Mucosa of rectum (tissue), 2 donors: ENCODE measurements at regions not wholly inside any gene's neighbourhood (a gene's known extent, or its start where the extent isn't known, plus 50 kb on each side); places are given as distances from the start of the nearest gene placed in this dataset.

Source experiments
- H3K27ac ChIP-seq, 2 donors: one replicate each; pipeline ENCODE4 v1.7.0; 2013; ENCODE audit warnings: inconsistent platforms in 2 of 2, low read depth in 2 of 2, low read length in 2 of 2
- H3K27me3 ChIP-seq, 2 donors: one replicate each; pipeline ENCODE4 v1.7.0; 2013; ENCODE audit warnings: low read length in 2 of 2; ENCODE audit not compliant: control insufficient read depth in 2 of 2, insufficient read depth in 2 of 2
- H3K36me3 ChIP-seq, 2 donors: one replicate each; pipeline ENCODE4 v1.7.0; 2013; ENCODE audit warnings: low read length in 2 of 2; ENCODE audit not compliant: control insufficient read depth in 2 of 2, insufficient read depth in 2 of 2
- H3K4me1 ChIP-seq, 2 donors: one replicate each; pipeline ENCODE4 v1.7.0; 2013; ENCODE audit warnings: low read length in 2 of 2, mild to moderate bottlenecking in 1 of 2; ENCODE audit not compliant: control insufficient read depth in 2 of 2, insufficient read depth in 2 of 2
- H3K4me3 ChIP-seq, 2 donors: one replicate each; pipeline ENCODE4 v1.7.0; 2013; ENCODE audit warnings: low read length in 2 of 2
- H3K9ac ChIP-seq, 2 donors: one replicate each; pipeline ENCODE4 v1.7.0; 2013; ENCODE audit warnings: low read length in 2 of 2, low read depth in 1 of 2, mild to moderate bottlenecking in 1 of 2
- H3K9me3 ChIP-seq, 2 donors: one replicate each; pipeline ENCODE4 v1.7.0; 2013; ENCODE audit warnings: low read length in 2 of 2; ENCODE audit not compliant: control insufficient read depth in 2 of 2
- donor health status: healthy.
- donor health status: Normal muscosa, but diverticular disease.

- no peak overlapping the region for H3K27ac ChIP-seq
- no peak overlapping the region for H3K4me3 ChIP-seq
- no peak overlapping the region for H3K9ac ChIP-seq
- H3K36me3 ChIP-seq: no peaks in the 10 kb centered on the region
- H3K9me3 ChIP-seq: no peaks in the 10 kb centered on the region
- no peaks in the 10 kb centered on the region for H3K4me1 ChIP-seq
- no peaks in the 10 kb centered on the region for H3K27me3 ChIP-seq
Observed at GRCh38 chr5:103450333-103451061, 112.1 kb downstream of the NUDT12 start.

GRCh38 chr5:103446813-103447212 lies 115.8 kb downstream of the NUDT12 start:
- H3K4me3 ChIP-seq: no peak overlapping the region
- H3K4me1 ChIP-seq: no peaks in the 10 kb centered on the region
- H3K27ac ChIP-seq: no peak overlapping the region
- no peak overlapping the region for H3K9ac ChIP-seq
- no peaks in the 10 kb centered on the region for H3K27me3 ChIP-seq
- H3K36me3 ChIP-seq: no peaks in the 10 kb centered on the region
- peaks cover 0 to 3% of the 10 kb centered on the region in 2 donors for H3K9me3 ChIP-seq

GRCh38 chr5:103445426-103446035 lies 117.1 kb downstream of the NUDT12 start:
- Histone ChIP-seq H3K36me3 (no peaks in the 10 kb centered on the region), H3K4me3 (no peak overlapping the region), H3K27ac (no peak overlapping the region), H3K27me3 (no peaks in the 10 kb centered on the region), H3K4me1 (no peaks in the 10 kb centered on the region), H3K9me3 (peaks cover 0 to 3% of the 10 kb centered on the region in 2 donors), H3K9ac (no peak overlapping the region)

GRCh38 chr5:103444333-103445038 lies 118.1 kb downstream of the NUDT12 start:
- H3K27me3 ChIP-seq: no peaks in the 10 kb centered on the region

GRCh38 chr5:103442750-103443149 lies 119.8 kb downstream of the NUDT12 start:
- Histone ChIP-seq H3K4me1 (no peaks in the 10 kb centered on the region), H3K27ac (no peak overlapping the region), H3K9me3 (peaks cover 3 to 9% of the 10 kb centered on the region in 2 donors), H3K4me3 (no peak overlapping the region), H3K9ac (no peak overlapping the region), H3K27me3 (no peaks in the 10 kb centered on the region), H3K36me3 (no peaks in the 10 kb centered on the region)

More at GRCh38 chr5:103444333-103445038, 118.1 kb downstream of the NUDT12 start:
- H3K27ac ChIP-seq: peak overlapping the region in 1 of 2 donors; percentile 2
- H3K36me3 ChIP-seq: no peaks in the 10 kb centered on the region
- H3K9ac ChIP-seq: no peak overlapping the region
- no peaks in the 10 kb centered on the region for H3K4me1 ChIP-seq
- H3K9me3 ChIP-seq: peaks cover 3 to 9% of the 10 kb centered on the region in 2 donors
- no peak overlapping the region for H3K4me3 ChIP-seq

- Histone ChIP-seq H3K4me1 (no peaks in the 10 kb centered on the region), H3K27ac (no peak overlapping the region), H3K36me3 (no peaks in the 10 kb centered on the region), H3K4me3 (no peak overlapping the region), H3K9me3 (peaks cover 3 to 9% of the 10 kb centered on the region in 2 donors), H3K9ac (no peak overlapping the region), H3K27me3 (no peaks in the 10 kb centered on the region)
Observed at GRCh38 chr5:103441523-103441922, 121.1 kb downstream of the NUDT12 start.

- Histone ChIP-seq H3K4me1 (no peaks in the 10 kb centered on the region), H3K4me3 (peak overlapping the region in 1 of 2 donors; percentile 13), H3K9me3 (peaks cover 3 to 9% of the 10 kb centered on the region in 2 donors), H3K27ac (no peak overlapping the region), H3K36me3 (no peaks in the 10 kb centered on the region), H3K27me3 (no peaks in the 10 kb centered on the region), H3K9ac (no peak overlapping the region)
Observed at GRCh38 chr5:103439007-103439406, 123.6 kb downstream of the NUDT12 start.

GRCh38 chr5:103436656-103437055 lies 125.9 kb downstream of the NUDT12 start:
- H3K4me1 ChIP-seq: no peaks in the 10 kb centered on the region
- no peaks in the 10 kb centered on the region for H3K27me3 ChIP-seq
- H3K4me3 ChIP-seq: no peak overlapping the region
- no peaks in the 10 kb centered on the region for H3K36me3 ChIP-seq
- H3K9me3 ChIP-seq: peaks cover 0 to 9% of the 10 kb centered on the region in 2 donors
- H3K9ac ChIP-seq: no peak overlapping the region
- H3K27ac ChIP-seq: no peak overlapping the region

GRCh38 chr5:103436112-103436511 lies 126.5 kb downstream of the NUDT12 start:
- no peaks in the 10 kb centered on the region for H3K36me3 ChIP-seq
- H3K9me3 ChIP-seq: peaks cover 0 to 9% of the 10 kb centered on the region in 2 donors
- H3K4me3 ChIP-seq: no peak overlapping the region
- H3K27me3 ChIP-seq: no peaks in the 10 kb centered on the region
- H3K4me1 ChIP-seq: no peaks in the 10 kb centered on the region
- no peak overlapping the region for H3K27ac ChIP-seq
- H3K9ac ChIP-seq: no peak overlapping the region
